HL-60 (cell line): ENCODE measurements at regions not wholly inside any gene's neighbourhood (a gene's known extent, or its start where the extent isn't known, plus 50 kb on each side); places are given as distances from the start of the nearest gene placed in this dataset.

Experiments
- GABPA ChIP-seq: IDR thresholded peaks from 2 replicates; pipeline ENCODE4 v1.6.1; 2012; ENCODE audit warnings: low read depth
- POLR2AphosphoS5 ChIP-seq: IDR thresholded peaks from 2 replicates; pipeline ENCODE4 v1.6.1; 2012; ENCODE audit warnings: low read depth
- TF ChIP-seq, protein P1 (sequence below): IDR thresholded peaks from 2 replicates; pipeline ENCODE4 v1.6.1; 2012; ENCODE audit warnings: low read depth; ENCODE audit not compliant: insufficient replicate concordance
- TF ChIP-seq, protein P2 (sequence below): IDR thresholded peaks from one replicate; pipeline ENCODE4 v1.5.1; 2011; ENCODE audit warnings: low read length, control low read depth, inconsistent platforms; ENCODE audit not compliant: insufficient read depth

DNA sequence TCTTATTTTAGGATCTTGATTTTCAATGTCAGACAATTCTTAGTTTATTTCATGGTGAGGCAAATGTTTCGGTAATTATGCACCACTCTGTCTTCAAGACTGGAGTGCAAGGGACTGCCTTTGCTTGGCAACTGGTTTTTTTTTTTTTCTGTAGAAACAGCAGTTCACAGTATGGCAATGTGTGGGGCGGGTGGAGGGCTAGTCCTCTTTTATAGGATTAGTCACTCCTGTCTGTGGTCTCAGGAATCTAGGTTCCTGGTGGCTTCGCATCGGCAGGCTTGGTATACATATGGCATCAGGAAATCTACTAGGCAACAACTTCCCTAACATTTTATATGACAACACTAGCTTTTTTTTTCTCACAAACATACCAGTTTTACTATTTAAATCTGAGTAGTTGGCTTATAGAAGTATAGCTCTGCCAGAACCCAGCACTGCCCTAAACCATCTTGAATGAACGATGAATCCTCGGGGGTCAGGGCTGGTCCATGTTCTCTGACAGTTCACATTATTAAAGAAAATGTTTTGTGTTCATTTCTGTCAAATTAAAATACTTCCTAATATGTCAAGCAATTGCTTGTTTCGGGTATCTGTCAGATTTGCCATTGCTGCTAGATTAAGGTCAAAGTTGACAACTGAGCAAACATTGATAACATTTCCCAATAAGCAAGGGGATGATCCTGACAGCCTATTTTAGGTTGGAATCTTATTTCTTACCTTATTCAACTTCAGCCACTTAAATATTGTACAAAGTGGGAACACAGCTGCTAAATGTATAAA lies 289.7 kb upstream of the VSTM2A start:
- no peak for TF ChIP-seq POLR2AphosphoS5
- TF ChIP-seq, protein P1, sequence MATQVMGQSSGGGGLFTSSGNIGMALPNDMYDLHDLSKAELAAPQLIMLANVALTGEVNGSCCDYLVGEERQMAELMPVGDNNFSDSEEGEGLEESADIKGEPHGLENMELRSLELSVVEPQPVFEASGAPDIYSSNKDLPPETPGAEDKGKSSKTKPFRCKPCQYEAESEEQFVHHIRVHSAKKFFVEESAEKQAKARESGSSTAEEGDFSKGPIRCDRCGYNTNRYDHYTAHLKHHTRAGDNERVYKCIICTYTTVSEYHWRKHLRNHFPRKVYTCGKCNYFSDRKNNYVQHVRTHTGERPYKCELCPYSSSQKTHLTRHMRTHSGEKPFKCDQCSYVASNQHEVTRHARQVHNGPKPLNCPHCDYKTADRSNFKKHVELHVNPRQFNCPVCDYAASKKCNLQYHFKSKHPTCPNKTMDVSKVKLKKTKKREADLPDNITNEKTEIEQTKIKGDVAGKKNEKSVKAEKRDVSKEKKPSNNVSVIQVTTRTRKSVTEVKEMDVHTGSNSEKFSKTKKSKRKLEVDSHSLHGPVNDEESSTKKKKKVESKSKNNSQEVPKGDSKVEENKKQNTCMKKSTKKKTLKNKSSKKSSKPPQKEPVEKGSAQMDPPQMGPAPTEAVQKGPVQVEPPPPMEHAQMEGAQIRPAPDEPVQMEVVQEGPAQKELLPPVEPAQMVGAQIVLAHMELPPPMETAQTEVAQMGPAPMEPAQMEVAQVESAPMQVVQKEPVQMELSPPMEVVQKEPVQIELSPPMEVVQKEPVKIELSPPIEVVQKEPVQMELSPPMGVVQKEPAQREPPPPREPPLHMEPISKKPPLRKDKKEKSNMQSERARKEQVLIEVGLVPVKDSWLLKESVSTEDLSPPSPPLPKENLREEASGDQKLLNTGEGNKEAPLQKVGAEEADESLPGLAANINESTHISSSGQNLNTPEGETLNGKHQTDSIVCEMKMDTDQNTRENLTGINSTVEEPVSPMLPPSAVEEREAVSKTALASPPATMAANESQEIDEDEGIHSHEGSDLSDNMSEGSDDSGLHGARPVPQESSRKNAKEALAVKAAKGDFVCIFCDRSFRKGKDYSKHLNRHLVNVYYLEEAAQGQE: no peak
- TF ChIP-seq, protein P2, sequence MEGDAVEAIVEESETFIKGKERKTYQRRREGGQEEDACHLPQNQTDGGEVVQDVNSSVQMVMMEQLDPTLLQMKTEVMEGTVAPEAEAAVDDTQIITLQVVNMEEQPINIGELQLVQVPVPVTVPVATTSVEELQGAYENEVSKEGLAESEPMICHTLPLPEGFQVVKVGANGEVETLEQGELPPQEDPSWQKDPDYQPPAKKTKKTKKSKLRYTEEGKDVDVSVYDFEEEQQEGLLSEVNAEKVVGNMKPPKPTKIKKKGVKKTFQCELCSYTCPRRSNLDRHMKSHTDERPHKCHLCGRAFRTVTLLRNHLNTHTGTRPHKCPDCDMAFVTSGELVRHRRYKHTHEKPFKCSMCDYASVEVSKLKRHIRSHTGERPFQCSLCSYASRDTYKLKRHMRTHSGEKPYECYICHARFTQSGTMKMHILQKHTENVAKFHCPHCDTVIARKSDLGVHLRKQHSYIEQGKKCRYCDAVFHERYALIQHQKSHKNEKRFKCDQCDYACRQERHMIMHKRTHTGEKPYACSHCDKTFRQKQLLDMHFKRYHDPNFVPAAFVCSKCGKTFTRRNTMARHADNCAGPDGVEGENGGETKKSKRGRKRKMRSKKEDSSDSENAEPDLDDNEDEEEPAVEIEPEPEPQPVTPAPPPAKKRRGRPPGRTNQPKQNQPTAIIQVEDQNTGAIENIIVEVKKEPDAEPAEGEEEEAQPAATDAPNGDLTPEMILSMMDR: no peak
- no peak for TF ChIP-seq GABPA
